HG03159 (cell line): ENCODE measurements at regions not wholly inside any gene's neighbourhood (a gene's known extent, or its start where the extent isn't known, plus 50 kb on each side); places are given as distances from the start of the nearest gene placed in this dataset.

Source experiments
- ATAC-seq: cut with Tn5 transposase; IDR thresholded peaks from one replicate; pipeline ENCODE4 v1.9.1; 2021; ENCODE audit warnings: mild to moderate bottlenecking, moderate library complexity; ENCODE audit not compliant: unreplicated experiment

- no peak for ATAC-seq
Measured at GRCh38 chr1:5717031-5717682, 275.1 kb downstream of the NPHP4 start.

DNA sequence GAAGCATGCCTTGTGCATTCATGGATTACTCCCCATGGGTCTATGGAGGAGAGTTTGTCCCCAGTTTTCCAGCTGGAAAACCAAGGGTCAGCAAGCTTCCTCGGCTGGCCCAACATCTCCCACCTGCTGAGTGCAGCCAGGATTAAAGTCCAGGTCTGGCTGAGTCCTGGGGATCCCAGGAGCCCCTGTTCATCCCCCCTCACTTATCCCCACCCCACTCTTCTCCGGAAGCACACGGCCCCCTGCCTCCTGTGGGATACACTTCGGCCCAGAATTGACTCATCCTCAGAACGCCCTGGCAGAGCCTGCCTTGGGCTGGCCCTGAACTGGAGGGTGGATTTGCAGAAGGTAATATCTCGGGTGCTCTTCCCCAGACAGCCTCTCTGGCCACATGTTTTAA is 276.1 kb downstream of the NPHP4 start:
- ATAC-seq, result no peak

GRCh38 chr1:5713101-5714010 is 278.9 kb downstream of the NPHP4 start:
- ATAC-seq, result no peak

GRCh38 chr1:5711956-5712645 is 280.1 kb downstream of the NPHP4 start:
- ATAC-seq, result no peak

DNA sequence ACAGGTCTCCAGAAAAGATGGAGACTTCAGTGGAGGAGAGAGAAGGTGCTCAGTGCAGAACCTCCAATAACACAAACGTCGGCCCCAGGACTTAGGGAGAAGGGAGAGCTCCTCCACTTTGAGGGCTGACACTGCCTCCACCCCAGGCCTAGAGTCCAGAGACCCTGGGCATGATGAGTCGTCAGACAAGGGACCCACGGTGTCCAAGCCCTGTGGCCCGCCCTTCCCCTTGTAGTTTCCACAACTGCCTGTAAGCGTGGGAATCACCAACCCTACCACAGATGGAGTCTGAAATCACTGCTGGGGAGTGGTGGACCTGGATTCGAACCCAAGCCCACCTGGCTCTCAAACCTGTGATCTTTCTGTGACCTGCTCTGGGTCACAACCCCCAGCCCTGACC is 281.1 kb downstream of the NPHP4 start:
- ATAC-seq, result no peak

DNA sequence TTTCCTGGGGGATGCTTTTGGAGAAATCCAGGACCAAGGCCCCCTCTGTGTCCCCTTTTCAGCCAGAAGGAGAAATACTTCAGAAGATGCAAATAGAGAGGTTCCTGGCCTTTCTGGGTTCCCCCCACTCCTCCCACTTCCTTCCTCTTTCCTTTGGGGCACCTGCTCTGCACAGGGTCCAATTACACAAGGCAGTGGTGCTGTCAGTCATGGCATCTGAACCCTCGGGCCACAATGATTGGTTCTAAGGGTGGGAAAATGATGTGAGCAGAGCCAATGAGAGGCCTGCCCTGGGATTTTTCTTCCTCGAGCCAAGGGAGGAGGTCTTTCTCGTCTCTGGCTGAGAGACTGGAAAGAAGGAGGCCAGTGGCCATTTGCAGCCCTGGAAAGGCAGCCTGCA is 282.2 kb downstream of the NPHP4 start:
- ATAC-seq, result no peak

GRCh38 chr1:5709461-5709975 is 282.7 kb downstream of the NPHP4 start:
- no peak for ATAC-seq

- ATAC-seq, result no peak
Measured at GRCh38 chr1:5708346-5709245, 283.6 kb downstream of the NPHP4 start.

DNA sequence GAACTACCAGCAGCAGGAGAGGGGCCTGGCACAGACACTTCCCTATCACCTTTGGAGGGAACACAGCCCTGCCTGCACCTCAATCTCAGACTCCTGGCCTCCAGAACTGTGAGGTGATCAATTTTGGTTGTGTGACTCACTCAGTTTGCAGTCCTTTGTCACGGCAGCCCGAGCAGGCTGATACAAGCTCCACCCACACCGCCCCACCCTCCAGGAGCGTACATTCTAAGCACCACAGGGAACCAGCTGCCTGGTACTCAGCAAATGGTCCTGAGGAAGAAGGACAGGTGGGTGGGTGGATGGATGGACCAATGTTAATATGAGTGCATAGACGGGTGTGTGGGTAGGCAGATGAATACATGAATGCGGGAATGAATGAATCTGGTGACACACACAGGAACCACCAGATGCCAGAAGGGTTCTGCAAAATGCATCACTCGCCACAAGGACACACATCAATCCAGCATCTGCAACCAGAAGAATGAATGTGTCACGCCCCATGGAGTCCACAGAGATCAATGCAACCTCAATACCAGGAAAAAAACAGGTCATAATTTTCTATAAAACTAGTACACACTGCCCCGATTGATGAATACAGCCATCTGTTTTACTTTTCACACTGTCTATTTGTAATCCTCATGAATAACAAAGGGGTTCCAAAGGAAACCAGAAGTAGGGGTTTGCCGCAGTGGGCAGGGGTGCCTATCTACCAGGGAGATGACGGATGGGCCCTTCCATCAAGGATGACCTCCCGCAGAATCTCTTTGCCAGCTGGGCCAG is 284.5 kb downstream of the NPHP4 start:
- ATAC-seq, result no peak

DNA sequence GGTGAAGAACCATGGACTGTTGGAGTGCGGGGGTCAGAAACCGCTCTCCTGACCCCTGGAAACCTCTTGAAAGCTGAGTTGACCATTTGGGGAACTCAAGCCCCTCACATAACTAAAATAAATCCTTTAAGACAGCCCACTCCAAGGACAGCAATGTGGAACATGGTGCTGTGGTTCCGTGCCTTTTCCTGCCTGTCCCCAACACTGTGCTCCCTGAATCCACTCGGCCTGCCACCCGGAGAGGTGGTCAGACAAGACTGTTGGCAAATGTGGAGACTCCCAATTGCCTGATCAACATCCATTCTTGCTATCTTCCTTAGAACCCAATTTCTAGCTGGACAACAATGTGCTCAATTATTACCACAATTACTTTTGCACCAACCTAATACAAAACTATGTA is 286.0 kb downstream of the NPHP4 start:
- no peak for ATAC-seq

DNA sequence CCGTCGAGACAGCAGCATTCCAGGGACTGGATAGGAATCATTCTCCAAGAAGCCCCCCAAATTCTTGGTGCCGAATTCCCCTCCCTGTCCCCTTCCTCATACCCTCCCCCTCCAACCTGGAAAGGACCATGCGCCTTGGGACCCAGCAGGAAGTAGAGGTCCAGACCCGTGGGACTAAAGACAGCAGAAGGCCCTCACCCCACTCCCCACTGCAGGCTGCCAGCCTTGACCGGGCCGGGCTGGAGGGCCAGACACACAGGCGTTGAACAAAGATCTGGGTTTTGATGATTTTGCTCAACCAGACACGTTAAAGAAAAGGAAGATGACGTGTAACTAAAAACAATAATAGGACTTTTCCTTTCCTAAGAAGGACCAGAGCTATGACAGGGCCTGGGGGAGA is 286.5 kb downstream of the NPHP4 start:
- ATAC-seq, result no peak

GRCh38 chr1:5704561-5705514 is 287.4 kb downstream of the NPHP4 start:
- ATAC-seq, result no peak

GRCh38 chr1:5701642-5702041 is 290.6 kb downstream of the NPHP4 start:
- ATAC-seq, result no peak

GRCh38 chr1:5693568-5693967 is 298.7 kb downstream of the NPHP4 start:
- no peak for ATAC-seq

- no peak for ATAC-seq
Measured at GRCh38 chr1:5692664-5693063, 299.6 kb downstream of the NPHP4 start.

GRCh38 chr1:5691795-5692509 is 300.3 kb downstream of the NPHP4 start:
- no peak for ATAC-seq

GRCh38 chr1:5690898-5691297 is 301.3 kb downstream of the NPHP4 start:
- ATAC-seq, result no peak

DNA sequence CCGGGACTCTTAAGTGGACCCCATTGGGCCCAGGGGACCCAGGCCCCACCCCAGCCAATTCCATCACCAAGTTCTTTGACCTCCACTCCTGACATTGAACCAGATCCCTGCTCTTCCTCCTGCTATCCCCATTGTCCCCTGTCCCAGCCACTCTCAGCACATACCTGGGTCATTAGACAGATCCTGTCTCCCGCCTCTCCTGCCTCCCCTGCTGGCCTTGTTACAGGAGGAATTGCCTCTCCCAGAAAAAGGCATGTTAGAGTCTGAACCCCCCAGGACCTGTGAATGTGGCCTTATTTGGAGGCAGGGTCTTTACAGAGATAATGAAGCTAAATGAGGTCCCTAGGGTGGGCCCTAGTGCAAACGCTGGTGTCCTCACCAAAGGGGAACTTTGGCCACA is 301.9 kb downstream of the NPHP4 start:
- ATAC-seq, result no peak
